Renal cortical epithelial cell (primary cell): ENCODE measurements at regions not wholly inside any gene's neighbourhood (a gene's known extent, or its start where the extent isn't known, plus 50 kb on each side); places are given as distances from the start of the nearest gene placed in this dataset.

Source experiments
- DNase-seq: peaks from one replicate; pipeline ENCODE4 v3.0.0-alpha.2; 2011; ENCODE audit warnings: low read depth

DNA sequence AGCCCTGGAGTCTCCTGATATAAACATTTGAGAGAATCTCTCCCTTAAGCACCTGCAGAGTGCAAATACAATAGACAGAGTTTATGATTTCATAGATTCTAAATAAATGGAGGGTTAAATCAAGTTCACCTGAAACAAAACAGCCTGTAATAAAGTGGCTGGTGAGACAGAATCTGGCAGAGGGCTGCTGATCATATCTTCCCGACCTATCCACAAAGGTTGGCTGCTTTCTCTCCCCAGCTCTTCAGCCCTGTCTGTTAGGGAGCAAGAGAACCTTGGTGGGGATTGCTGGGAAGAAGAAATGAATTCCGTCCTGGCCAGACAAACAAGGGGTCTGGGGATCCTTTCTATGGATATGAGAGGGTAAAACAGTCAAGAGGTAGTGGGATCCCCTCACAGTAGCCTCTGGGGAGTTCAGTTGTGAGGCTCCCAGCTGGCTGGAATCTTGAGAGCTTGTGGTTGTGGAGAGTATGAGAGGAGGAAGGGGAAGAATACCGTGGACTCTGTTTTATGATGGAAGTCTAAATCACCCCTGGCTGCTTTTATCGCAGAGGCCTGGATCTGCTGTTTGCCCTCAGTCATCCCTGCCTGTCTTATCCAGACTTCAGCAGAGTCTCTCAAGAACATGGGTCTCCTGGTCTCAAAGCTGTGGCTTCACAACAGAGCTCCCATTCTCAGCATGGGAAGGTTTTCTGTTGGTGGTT lies 451.3 kb downstream of the NTRK3 start:
- no peak for DNase-seq

DNA sequence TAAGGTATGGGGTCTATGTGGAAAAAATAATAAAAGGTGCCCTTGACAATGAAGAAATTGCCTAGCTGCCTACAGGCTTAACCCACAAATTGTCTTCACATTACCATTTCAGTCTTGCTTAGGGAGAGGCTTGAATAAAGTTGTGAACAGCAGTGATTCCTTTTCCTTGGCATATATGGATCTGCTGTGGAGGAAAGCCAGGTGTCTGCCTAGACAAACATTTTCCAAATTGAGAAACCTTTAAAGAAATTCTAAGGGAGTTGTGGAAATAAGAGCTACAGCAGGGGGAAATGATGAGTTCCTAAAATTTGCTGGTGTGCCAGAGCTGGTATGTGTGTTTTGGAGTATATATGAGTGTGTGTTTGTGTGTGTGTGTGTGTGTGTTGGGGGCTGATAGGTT lies 452.1 kb downstream of the NTRK3 start:
- DNase-seq: no peak

GRCh38 chr15:87799838-87800237 lies 456.7 kb downstream of the NTRK3 start:
- DNase-seq: no peak

- no peak for DNase-seq
These were observed 457.1 kb downstream of the NTRK3 start for GRCh38 chr15:87799428-87799827.

DNA sequence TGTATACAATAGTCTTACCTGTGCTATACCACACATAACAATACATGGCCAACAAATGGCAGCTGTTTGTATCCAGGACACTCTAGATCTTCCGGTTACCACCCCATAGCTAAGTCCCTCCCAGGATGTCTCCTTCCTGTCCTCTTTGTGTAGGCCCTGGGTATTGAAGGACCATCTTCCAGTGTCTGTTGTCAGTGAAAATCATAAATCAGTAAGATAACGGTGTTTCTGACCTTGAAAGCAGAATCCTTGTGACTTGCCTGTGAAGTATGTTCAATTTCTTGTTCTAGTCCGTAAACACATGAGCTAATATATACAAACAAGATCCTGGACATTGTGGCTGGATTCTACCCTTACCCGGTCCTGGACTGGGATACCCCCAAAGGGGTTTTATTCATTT lies 462.8 kb downstream of the NTRK3 start:
- no peak for DNase-seq

DNA sequence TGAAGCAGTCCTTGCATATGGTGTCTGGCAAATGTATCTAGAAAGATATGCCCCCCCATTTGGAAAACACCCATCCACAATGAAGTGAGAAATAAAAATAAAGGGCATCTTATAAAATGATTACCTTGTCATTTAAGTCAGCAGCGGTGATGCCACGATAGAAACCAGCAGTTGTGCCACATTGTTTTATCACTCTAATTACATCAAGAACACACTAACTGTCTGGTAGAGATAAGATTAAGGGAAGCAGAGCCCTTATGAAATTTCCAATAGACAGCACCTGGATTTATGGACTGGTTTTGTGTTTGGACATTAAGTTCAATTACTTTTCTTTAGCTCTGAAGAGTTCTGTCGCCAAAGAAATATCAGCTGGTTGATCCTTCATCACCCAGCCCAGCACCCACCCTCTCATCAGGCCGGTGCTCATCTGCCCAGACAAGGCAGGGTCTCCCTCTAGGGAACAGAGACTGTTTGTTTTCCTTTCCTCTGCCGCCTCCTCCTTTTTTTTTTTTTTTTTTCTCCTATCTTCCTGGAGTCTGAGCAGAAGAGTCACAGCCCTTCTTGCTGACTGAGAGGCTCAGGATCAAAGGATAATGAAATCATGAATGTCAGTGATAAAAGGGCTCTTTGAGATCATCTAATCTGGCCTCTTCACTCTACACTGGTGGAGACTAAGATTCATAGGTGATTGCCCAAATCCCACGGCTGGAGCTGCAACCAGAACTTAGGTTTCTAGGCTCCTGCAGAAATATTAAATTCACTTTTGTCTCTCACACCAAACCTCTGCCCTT lies 464.1 kb downstream of the NTRK3 start:
- DNase-seq: no peak

- no peak for DNase-seq
These were observed 474.4 kb downstream of the NTRK3 start for GRCh38 chr15:87781959-87782625.

DNA sequence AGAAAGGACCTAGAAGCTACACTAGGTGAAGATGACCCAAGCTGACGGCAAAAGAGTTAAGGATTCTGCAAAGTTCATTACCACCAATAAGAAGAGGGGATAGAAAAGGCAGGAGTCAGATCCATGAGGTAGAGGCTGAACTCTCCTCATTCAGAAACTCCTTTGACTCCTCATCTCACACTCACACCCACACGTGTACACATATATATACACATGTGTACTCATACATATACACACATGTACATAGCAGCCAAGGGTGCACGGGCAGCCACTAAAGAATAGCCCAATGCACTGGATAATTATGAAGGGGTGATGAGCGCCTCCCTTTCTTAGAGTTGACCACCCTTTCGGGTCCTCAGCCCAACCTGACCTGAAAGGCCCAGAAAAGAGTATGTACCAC lies 476.8 kb downstream of the NTRK3 start:
- DNase-seq: no peak

DNA sequence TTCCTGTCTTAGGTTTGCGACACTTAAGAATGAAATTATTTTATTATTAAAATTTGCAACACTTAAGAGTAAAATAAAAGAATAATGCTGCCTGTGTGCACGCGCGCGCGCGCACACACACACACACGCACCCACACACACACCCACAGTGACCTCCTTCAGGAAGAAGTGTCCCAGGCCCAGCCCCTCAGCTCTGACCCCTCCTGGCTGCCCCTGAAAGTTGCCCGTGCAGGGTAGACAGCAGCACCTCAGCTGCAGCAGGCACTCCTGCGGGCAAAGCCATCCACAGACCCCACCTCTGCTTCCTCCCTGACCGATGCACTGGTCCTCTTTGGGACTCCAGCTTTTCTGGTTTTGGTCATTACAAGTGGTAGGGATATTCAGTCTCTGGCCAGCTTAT lies 478.2 kb downstream of the NTRK3 start:
- no peak for DNase-seq

GRCh38 chr15:87777054-87777561 lies 479.4 kb downstream of the NTRK3 start:
- peak; percentile 82 for DNase-seq

DNA sequence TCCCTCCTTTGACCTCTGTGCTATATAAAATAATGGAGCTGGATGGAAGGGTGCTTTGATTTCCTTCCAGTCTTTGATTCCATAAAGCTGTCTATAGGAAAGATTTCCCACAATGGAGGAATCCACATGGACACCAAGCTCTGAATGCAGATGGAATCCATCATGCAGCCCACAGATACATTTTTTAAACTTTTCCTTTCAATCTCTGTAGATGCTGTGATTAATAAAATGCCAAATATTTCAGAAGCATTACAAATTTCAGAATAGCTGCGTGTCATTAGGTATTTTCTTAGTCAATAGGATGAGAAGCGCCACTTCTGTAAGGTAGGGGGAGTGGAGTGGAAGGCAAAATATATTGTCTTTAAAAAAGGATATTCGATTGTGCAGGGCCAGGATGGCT lies 489.0 kb downstream of the NTRK3 start:
- no peak for DNase-seq

GRCh38 chr15:87764461-87765240 lies 491.9 kb downstream of the NTRK3 start:
- peak; percentile 93 for DNase-seq

- no peak for DNase-seq
These were observed 492.7 kb downstream of the NTRK3 start for GRCh38 chr15:87763837-87764236.

DNA sequence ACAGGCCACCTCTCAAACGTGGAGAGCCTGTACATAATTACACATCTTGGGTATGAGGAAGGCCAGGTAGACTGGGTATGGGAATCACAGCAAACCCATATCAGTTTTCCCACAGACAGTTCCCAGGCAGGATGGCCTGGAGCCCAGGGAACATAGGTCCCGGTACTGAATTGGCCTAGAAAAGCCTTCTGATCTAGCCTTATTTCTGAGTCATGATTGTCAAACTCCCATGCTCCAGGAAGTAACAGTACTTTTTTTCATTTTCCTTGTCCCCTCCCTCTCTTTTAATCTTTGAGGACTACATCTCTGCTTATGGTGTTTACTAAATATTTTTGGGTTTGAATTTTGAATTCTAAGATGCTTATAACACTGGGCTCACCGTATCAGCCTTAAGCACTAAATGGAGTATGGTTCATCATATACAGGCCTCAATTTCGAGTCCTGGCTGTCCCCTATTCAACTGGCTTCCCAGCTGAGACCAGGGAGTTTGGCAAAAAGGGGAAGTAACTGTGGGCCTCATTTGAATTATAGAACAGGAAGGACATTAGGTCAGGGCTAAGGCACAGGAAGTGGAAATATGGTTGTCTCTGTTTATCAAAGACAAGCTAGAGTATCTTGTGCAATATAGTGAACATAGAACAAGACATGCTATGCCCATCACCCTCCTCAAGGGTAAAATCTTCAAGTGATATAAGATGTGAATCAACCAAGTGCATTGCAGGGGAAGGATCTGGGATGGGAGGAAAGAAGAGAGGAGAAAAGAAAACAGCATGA lies 494.6 kb downstream of the NTRK3 start:
- DNase-seq: peak; percentile 21

- no peak for DNase-seq
These were observed 495.8 kb downstream of the NTRK3 start for GRCh38 chr15:87760547-87761314.

DNA sequence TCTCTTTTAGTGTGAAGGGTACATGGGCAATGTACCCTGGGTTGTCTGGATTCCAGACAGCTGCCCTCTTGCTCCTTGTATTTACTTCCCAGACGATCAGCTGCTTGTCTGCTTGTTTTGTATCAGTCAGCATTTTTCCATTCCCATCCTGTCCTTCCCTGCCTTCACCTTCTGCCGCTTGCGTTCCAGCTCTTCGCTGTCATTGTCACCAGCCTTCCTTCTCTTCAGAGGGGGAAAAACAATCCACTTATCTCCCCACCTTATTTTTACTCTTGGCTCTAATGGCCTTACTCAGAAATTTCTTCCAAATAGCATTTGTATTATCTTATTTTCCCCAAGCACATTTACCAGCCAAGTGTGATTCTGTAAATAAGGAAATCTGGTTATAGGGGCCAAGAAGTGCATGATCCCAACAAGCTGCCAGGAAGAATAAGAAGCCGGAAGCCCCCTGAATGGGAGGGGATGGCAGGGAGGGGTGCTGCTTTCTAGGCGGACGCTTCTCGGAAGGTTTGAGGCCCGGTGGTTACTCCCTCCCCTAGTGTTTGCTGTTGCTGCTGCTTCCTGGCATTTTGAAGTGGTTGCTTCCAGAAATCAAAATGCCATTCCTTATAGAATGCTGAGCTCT lies 497.6 kb downstream of the NTRK3 start:
- DNase-seq: no peak

GRCh38 chr15:87757084-87757483 lies 499.5 kb downstream of the NTRK3 start:
- DNase-seq: no peak

DNA sequence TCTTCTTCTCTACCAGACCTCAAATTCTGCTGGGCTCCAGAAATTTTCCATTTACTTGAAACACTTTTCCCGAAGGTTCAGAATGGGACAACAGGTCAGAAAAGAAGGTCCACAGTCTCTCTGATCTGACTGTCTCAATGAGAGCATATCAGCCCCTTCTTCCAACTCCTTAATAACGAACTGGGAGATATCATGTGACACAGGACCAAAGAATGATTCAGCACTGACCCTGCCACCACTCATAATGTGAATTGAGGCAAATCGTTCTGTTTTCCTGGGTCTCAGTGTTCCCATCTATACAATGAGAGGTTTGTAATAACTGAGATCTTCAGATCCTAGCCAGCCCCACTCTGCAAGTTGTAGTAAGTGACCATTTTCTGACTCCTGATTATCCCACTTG lies 500.5 kb downstream of the NTRK3 start:
- DNase-seq: no peak

DNA sequence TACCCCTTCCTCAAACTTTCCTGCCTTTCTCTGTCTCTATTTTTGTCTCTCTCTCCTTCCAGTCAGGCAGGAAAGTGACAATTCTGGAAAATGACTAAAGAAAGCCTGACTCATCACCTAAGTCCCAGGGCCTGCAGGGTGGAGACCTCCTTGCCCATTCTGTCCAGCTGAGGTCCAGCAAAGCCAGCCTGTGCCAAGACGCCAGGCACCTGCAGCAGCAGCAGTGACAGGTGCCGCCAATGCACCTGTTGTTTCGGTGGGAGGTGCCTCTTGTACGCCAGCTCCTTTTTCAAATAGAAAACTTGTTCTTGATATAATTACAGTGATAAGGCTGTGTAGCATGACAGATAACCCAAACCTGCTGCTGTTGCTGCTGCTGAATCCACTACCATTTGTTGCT lies 501.3 kb downstream of the NTRK3 start:
- no peak for DNase-seq

GRCh38 chr15:87753539-87753938 lies 503.0 kb downstream of the NTRK3 start:
- no peak for DNase-seq
